ENCODE measurements at regions not wholly inside any gene's neighbourhood (a gene's known extent, or its start where the extent isn't known, plus 50 kb on each side); places are given as distances from the start of the nearest gene placed in this dataset.
"Not testable (repeated sequence)": the region's sequence is repeated elsewhere in the genome, so short reads cannot be mapped to it uniquely, and the experiment has no call there.

DNA sequence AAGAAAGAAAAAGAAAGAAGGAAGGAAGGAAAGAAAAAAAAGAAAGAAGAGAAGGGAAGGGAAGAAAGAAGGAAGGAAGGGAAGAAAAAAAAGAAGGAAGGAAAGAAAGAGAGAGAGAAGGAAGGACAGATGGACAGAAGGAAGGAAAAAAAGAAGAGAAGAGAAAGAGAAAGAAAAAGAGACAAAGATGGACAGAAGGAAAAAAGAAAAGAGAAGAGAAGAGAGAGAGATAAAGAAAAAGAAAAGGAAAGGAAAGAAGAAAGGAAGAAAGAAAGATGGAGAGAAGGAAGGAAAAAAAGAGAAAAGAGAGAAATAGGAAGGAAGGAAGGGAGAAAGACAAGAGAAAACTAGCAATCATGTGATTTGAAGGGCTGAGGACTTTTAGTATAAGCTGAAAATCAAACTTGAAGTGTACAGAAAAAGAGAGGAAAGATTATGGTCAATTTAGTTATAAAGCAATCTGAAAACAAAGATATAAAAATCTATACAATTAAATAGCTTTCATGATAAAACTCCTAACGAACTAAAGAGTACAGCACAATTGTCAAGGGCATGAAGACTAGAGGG, 115.3 kb downstream of the LTN1 start:
- DNase-seq, result no peak

DNA sequence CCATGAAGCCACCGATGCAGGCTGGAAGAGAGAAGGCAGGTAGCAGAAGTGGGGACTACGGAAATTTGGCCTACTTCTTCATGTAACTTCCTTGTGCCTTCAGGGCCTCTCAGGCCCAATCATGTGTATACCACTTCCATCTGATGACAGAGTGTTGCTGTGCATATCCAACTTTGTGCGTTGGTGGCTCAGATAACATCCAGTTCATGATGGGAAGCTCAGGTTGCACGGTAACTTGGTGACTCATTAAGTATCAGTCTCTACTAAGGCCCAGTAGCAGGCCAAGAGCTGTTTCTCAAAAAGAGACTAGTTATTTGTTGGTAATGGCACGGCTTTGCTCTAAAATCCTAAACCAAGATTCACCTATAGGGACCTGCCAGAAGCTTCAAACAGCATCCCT, 117.6 kb downstream of the LTN1 start:
- DNase-seq, result no peak

DNA sequence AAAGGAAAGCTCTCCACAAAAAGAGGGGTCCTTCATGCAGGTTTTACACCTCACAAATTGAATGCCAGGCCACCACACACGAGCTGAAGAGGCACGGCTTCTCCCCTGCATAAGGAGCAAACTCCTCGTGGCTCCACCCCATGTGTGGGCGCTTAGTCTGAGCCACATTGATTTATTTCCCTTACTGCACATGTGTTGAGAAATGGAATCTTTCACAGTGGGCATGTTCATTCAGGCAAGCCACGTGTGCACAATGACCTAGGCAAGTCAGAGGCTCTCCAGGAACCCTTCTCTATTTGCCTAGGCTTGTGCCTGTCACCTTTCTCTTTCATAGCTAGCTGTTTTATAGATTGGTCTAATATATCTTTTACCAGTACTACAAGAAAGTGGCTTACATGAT, 120.5 kb downstream of the LTN1 start:
- no peak for DNase-seq

DNA sequence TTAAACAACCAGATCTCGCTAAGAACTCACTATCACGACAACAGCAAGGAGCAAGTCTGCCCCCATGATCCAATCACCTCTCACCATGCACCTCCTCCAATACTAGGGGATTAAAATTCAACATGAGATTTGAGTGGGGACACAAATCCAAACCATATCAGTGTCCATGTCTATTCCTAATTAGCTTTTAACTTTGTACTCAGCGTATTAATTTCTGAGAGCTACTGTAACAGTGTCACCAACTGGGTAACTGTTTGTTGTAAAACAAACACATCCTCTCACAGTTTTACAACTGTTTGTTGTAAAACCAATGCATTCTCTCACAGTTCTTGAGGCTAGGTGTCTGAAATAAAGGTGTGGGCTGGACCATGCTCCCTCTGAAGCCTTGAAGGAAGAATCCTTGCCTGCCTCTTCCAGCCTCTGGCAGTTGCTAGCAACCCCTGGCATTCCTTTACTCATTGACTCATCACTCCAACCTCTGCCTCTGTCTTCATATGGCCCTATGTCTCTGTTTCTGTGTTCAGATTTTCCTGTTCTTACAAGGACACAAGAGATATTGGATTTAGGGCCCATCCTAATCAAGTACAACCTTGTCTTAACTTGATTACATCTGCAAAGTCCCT, 121.2 kb downstream of the LTN1 start:
- no peak for DNase-seq

DNA sequence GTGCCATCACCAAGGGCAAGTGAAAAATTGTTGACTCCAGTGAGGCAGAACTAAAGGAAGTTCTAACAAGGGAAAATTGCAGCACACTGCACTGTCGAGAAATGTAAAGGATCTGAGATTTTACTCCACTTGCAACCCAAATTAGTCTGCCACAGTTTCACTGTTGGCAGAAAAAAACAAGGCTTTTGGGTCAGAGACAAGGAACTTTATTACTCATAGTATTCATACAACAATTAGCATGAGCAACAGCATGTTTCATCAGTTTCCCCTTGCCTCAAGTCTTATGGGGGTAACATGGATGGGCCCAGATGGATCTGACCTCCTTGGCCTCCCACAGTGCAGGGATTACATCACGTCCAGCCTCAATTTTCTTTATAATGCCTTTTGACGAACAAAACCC, 125.3 kb downstream of the LTN1 start:
- no peak for DNase-seq

DNA sequence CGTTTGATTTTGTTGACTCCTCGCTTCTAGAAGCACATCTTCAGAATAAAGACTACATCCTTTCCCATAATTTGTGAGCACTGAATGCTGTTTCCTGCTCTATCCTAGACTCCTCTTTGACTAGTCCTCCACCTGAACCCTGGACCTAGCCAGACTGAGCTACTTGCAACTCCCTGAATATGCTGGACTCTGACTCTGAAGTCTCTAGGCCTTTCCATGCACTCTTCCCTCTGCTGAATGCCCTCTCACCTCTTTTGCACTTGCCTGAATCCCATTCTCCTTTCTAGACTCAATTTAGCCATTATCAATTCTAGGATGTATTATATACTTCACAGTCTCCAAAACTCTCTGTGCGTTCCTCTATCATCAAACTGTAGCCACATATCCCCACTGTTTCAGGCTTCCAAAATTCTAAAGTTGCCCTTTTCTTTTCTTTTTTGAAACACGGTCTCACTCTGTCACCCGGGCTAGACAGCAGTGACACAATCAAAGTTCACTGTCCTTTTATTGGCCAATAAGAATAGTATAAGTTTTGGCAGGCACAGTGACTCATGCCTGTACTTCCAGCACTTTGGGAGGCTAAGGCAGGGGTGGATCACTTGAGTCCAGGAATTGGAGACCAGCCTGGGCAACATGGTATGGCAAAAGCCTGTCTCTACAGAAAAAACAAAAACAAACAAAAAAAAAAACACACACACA, 127.0 kb downstream of the LTN1 start:
- DNase-seq, result no peak

DNA sequence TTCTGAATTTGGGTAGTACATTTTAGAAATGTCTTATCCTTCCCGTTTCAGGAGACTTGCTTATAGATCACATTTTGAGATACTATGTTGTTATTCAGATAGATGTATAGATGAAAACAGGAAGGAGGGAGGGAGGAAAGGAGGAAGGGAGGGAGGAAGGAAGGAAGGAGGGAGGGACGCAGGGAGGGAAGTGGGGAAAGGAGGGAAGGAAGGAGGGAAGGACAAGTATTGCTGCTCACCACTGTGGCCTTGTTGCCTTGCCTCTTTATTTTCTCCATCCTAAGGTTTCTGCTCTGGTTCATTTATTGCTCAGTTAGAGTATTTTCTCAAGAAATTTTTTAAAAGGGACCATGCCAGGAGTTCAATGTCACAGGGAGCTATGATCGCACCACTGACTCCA, 134.3 kb downstream of the LTN1 start:
- no peak for DNase-seq

DNA sequence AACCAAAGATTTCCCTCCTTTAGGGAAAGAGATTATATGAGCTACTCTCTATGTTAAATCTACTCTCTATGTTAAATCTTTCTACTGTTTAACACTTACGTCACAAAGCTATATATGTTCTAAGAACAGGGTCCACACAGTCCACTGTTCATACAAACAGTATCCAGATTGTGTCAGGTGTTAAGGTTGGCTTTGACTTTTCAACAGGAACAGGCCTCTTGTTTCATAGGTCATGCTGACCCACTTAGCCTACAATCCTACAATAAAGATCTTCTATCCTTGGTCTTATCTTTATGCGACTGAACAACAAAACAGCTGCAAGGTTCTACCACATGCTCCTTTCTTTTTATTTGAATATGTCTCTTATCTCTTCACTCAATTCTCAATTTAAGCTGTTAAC, 134.9 kb downstream of the LTN1 start:
- no peak for DNase-seq

DNA sequence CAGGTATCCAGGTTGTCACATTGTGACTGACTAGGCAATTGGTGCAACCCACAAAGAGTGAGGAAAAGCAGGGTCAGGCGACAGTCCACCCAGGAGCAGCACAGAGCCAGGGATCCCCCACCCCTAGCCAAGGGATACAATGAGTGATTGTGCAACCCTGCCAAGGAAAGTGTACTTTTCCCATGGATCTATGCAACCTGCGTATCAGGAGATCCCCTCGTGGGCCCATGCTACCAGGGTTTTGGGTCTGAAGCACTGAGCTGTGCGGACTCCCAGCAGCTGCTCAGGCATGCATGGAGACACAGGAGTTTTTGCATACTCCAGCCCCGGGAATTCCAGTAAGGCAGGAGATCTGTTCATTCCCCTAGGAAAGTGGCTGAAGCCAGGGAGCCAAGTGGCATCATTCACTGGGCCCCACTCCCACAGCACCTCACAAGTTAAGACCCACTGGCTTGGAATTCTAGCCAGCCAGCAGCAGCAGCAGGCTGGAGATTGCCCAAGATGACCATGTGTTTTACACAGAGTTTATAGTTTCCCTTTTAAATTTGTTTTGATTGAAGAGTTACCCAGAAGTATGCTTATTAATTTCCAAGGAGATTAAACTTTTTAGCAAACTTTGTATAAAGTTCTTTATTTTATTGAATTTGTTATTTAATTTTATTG, 136.0 kb downstream of the LTN1 start:
- DNase-seq, result no peak

DNA sequence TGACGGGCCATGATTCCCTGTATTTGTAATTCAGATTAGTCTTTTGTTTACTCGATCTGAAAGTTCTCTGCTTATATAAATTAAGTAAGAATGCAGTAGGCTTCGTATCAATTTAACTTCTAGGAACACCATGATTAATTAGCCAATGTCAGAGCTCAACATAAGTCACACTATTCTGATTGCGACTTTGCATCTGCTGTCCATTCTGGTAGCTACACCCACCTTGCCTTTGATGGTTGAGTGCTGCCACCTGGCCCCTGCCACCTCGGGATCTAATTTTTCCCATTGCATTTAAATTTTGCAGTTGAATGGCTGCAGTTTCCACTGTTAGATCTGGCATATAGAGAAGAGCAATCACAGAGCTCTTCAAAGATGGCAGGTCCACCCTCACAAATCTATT, 140.0 kb downstream of the LTN1 start:
- DNase-seq, result no peak

DNA sequence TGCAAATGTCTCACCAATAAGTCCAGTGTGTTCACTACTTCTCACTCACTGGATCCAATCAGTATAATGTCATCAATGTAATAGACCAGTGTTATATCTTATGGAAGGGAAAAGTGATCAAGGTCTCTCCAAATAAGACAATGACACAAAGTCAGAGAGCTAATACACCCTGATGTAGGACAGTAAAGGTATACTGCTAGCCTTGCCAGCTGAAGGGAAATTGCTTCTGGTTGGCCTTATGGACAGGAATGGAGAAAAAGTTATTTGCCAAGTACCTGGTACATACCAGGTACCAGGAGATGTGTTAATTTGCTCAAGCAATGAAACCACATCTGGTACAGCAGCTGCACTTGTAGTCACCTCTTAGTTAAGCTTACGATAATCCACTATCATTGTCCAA, 141.0 kb downstream of the LTN1 start:
- DNase-seq, result no peak

DNA sequence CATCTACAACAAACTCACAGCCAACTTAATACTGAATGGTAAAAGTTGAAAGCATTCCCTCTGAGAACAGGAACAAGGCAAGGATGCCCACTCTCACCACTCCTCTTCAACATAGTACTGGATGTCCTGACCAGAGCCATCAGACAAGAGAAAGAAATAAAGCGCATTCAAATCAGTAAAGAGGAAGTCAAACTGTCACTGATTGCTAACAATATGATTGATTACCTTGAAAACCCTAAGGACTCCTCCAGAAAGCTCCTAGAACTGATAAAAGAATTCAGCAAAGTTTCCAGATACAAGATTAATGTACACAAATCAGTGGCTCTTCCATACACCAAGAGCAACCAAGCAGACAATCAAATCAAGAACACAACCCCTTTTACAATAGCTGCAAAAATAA, 153.4 kb downstream of the LTN1 start:
- not testable (repeated sequence) for DNase-seq

DNA sequence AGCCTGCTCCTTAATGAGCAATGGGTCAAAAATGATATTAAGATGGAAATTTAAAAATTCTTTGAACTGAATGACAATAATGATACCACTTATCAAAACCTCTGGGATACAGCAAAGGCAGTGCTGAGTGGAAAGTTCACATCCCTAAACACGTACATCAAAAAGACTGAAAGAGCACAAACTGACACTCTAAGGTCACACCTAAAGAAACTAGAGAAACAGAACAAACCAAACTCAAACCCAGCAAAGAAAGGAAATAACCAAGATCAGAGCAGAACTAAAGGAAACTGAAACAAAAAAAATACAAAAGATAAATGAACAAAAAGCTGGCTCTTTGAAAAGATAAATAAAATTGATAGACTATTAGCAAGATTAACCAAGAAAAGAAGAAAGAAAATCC, 155.3 kb downstream of the LTN1 start:
- not testable (repeated sequence) for DNase-seq

DNA sequence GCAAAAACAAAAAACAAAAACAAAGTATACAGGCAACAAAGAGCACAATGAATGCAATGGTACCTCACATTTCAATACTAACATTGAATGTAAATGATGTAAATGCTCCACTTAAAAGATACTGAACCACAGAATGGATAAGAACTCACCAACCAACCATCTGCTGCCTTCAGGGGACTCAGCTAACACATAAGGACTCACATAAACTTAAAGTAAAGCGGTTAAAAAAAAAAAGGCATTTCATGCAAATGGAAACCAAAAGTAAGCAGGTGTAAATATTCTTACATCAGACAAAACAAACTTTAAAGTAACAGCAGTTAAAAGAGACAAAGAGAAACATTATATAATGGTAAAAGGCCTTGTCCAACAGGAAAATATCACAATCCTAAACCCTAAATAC, 156.1 kb downstream of the LTN1 start:
- DNase-seq, result not testable (repeated sequence)

DNA sequence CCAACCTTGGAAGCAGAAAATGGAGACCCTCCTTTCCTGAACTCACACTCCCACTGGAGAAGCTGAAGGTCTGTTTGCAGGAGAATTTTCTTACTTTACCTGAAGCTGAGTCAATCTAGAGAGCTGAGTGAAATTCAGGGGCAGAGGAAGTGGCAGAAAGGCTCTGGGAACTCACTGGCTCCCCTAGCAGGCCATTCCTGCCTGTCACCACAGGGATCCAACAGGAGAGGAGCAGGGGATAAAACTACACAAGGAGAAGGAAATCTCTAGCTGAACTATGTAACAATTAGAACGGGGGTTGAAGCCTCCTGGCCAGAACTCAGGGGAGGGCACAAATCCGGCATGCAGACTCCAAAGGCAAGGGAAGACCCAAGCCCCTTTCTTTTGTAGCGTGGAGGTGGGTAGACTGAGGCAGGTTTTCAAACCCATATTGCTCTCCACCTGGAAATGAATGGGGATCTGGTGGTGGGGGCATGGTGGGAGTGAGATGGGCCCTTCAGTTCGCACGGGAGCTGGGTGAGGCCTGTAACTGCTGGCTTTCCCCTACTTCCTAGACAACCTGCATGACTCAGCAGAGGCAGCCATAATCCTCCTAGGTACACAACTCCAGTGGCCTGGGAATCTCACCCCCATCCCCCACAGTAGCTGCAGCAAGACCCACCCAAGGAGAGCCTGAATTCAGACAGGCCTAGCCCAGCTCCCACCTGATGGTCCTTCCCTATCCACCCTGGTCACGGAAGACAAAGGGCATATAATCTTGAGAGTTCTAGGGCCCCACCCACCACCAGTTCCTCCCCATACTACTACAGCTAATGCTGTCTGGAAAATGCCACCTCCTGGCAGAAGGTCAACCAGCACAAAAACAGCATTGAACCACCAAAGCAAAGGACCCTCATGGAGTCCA, 158.1 kb downstream of the LTN1 start:
- no peak for DNase-seq

DNA sequence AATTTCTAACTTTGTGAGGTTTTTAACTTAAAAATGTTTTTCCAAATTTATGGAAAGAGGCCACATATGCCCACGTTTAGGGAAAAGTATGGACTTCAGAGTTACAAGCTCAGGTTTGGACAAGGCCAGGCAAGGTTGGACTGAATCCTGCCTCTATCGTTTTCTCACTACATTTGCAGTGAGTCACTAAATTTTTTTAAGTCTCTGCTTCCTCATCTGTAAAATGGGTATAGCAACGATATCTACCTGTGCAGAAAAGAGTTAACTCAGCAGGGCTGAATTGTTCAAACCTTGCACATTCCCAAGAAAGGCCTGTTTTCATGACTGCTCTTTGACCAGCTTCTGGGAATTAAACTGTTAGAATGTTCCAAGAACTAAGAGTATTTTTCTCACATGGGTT, 159.1 kb downstream of the LTN1 start:
- DNase-seq, result no peak

DNA sequence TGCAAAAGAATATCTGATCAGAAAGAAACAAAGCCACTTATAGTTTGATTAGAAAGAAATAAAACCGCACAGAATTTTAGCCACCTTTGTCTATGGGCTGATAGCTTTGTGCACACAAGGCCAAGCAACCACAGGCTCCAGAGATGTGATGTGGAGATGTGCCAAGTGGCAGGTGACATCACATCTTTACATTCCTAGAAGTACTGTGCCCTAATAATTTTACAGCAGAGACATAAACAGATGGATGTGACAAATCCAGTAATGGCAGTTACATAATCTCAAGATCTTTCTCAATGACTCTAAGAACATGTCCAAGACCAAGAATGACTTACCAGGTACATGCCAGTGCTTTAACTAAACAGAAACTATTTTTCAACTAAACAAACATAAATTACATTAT, 159.5 kb downstream of the LTN1 start:
- DNase-seq, result no peak

DNA sequence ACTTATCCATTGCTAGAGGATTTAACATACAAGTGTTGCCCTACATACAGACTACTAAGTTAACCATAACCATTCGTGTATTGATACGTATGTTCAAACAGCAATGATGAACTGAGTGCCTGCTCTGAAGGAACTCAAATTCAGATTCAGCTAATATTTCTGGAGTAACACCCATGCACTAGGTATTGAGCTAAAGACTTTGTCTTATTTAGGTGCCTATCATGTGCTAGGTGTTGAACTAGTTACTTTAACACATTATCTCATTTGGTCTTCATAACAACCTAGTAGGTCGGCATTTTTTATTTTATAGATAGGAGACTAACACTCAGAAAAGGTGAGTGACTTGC, 160.0 kb downstream of the LTN1 start:
- DNase-seq, result no peak

DNA sequence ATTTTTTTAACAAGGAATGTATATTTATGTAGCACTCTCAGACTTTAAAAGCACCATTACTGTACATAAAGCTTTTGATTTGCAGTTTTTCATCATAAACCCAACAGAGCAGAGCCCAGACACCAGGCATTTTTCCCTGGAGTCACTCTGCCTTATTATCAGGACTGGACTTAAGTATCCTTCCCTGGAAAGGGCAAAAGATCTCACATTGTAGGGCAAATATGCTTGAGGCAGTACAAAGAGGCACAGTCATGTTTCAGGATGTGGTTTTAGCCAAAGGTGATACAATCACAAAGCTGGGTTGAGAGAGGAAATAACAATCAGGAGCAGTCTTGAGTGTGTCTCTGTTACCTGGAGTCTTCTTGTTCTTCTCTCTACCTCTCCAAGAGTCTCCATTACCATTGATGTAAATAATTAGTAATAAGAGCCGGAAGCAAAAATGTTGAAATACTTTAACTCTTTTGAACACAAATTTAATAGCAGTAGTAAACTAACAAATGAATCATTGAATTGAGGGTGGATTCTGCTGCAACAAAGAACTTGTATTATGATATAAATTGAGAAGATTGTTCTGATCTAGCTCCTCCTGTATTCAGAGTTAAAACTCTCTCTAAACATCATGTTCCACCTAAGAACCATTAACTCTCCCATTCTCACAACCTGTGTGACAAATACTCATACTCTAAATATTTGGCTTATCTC, 160.5 kb downstream of the LTN1 start:
- no peak for DNase-seq

DNA sequence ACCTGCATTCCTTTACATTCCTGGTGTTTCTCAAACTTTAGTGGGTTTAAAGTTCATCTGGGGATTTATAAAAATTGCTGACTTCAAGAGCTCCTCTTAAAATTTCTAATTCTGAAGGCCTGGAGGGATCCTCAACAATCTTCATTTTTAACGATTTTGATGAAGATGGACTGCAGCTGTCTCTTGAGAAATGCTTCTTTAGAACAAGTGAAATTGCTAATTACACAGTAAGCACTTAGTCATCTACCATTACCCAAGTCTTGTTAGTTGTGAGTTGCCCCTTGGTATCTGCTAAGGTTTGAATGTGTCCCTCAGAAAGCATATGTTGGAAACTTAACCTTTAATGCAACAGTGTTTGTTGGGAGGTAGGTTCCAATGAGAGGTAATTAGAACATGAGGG, 163.7 kb downstream of the LTN1 start:
- no peak for DNase-seq

DNA sequence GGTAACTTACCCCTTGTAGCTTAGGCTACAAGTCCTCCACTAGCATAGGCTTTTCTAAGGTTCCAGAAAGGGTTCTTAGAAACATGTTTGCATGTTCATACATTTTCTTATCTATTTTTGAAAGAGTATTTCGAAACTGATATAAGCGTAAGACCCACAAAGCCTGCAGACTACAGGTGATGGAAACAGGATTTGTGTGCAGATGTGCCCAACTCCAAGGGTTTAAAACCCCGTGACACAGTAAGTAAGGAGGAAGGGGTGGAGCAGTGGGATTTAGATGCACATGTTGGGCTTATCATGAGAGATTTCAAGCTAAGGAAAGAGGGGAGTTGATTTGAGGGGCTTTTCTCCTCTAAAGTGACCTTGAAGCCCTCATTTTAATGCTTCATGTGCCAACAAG, 164.7 kb downstream of the LTN1 start:
- no peak for DNase-seq

DNA sequence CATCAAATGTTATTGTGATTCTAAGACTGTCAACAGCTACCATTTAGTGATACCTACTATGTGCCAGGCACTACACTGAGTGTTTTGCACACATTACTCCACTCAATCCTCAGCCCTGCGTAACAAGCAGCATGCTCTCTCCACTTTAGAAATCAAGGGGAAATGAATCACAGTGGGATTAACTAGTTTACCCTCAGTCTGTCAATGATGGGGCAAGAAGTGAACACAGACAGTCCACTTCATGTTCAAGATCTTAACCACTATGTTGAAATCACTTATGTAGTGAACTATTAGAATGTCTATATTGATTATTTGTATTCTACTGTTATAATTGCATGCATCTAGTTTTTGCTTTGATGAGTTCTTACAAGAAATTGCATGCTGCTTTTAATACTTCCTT, 165.3 kb downstream of the LTN1 start:
- no peak for DNase-seq

DNA sequence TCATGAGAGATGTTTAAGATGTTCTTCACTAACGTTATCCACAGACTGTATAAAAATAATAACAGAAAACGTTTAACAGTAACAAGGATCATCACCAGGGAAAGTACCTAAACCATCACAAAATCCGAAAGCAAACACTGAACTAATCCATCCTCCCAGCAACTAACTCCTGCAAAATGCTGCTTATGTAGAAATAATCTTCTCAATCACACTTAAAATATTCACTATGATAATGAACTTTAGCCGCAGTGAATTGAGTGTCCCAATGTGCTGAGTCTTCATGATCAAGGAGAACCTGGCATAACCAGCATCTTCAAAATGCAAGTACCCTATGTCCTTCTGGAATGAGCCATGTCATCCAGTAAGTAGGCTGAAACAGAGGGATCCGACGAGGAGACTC, 166.1 kb downstream of the LTN1 start:
- DNase-seq, result no peak

All from activated effector memory CD4-positive, alpha-beta T cell treated with anti-CD3 and anti-CD28 coated beads, Interleukin-2, amount 50 U/mL, for 16 hours (primary cell).